ENCODE measurements at regions not wholly inside any gene's neighbourhood (a gene's known extent, or its start where the extent isn't known, plus 50 kb on each side); places are given as distances from the start of the nearest gene placed in this dataset.

GRCh38 chr6:134117409-134117808 is 65.0 kb upstream of the SLC2A12 start:
- DNase-seq (ENCODE audit: low read depth), result no peak

GRCh38 chr6:134115715-134116074 is 63.3 kb upstream of the SLC2A12 start:
- no peak for DNase-seq (ENCODE audit: low read depth)

GRCh38 chr6:134114918-134115714 is 62.7 kb upstream of the SLC2A12 start:
- DNase-seq (ENCODE audit: low read depth), result no peak

GRCh38 chr6:134114489-134114888 is 62.1 kb upstream of the SLC2A12 start:
- DNase-seq (ENCODE audit: low read depth), result no peak

GRCh38 chr6:134111726-134112125 is 59.3 kb upstream of the SLC2A12 start:
- no peak for DNase-seq (ENCODE audit: low read depth)

- peak; percentile 17 for DNase-seq (ENCODE audit: low read depth)
Measured at GRCh38 chr6:134111062-134111677, 58.7 kb upstream of the SLC2A12 start.

GRCh38 chr6:134106702-134107101 is 54.3 kb upstream of the SLC2A12 start:
- no peak for DNase-seq (ENCODE audit: low read depth)

- DNase-seq (ENCODE audit: low read depth), result no peak
Measured at GRCh38 chr6:134105940-134106339, 53.5 kb upstream of the SLC2A12 start.

GRCh38 chr6:134103006-134103405 is 50.6 kb upstream of the SLC2A12 start:
- DNase-seq (ENCODE audit: low read depth), result no peak
